Suprapubic skin (tissue), 4 donors: ENCODE measurements at regions not wholly inside any gene's neighbourhood (a gene's known extent, or its start where the extent isn't known, plus 50 kb on each side); places are given as distances from the start of the nearest gene placed in this dataset.

ENCODE experiments used
- CTCF ChIP-seq, 2 donors: fragments of 200-600 bp in 1 of 2; fragments of 450-650 bp in 1 of 2; sonication (generic) in 1 of 2; IDR thresholded peaks; one replicate each; pipeline ENCODE4 v1.5.1; 2016 to 2019; ENCODE audit warnings: antibody characterized with exemption in 2 of 2, mild to moderate bottlenecking in 1 of 2, moderate library complexity in 1 of 2
- EP300 ChIP-seq: sonication (generic); formaldehyde crosslinking; IDR thresholded peaks from one replicate; pipeline ENCODE4 v1.6.1; 2017; ENCODE audit warnings: antibody characterized with exemption
- POLR2A ChIP-seq, 2 donors: fragments of 450-650 bp; IDR thresholded peaks; one replicate each; pipeline ENCODE4 v1.6.1; 2017; ENCODE audit warnings: antibody characterized with exemption in 2 of 2, mild to moderate bottlenecking in 2 of 2, moderate library complexity in 2 of 2
- POLR2AphosphoS5 ChIP-seq, 3 donors: sonication (generic); formaldehyde crosslinking; IDR thresholded peaks; one replicate each; pipeline ENCODE4 v1.6.1; 2017; ENCODE audit warnings: antibody characterized with exemption in 3 of 3

GRCh38 chr6:84522135-84522549 lies 242.3 kb downstream of the TBX18 start:
- TF ChIP-seq CTCF (IDR thresholded peaks at IDR 0.05) = no peak
- TF ChIP-seq EP300 = no peak
- no peak for TF ChIP-seq POLR2A (IDR thresholded peaks at IDR 0.05)
- TF ChIP-seq POLR2AphosphoS5 (IDR thresholded peaks at IDR 0.05) = no peak
